Glutamatergic neuron (in vitro differentiated cells): ENCODE measurements at regions not wholly inside any gene's neighbourhood (a gene's known extent, or its start where the extent isn't known, plus 50 kb on each side); places are given as distances from the start of the nearest gene placed in this dataset.

Experiments used
- DNase-seq: peaks from one replicate; pipeline ENCODE4 v3.0.0; 2022
- H3K27ac Mint-ChIP-seq: one replicate; pipeline ENCODE4 v1.8.0; 2020; ENCODE audit warnings: mild to moderate bottlenecking, mixed read lengths, inconsistent platforms; ENCODE audit not compliant: unreplicated experiment
- H3K27me3 Mint-ChIP-seq: one replicate; pipeline ENCODE4 v1.8.0; 2020; ENCODE audit warnings: mild to moderate bottlenecking, moderate library complexity, mixed read lengths, inconsistent platforms; ENCODE audit not compliant: unreplicated experiment
- H3K36me3 Mint-ChIP-seq: one replicate; pipeline ENCODE4 v1.8.0; 2020; ENCODE audit warnings: mild to moderate bottlenecking, mixed read lengths, inconsistent platforms; ENCODE audit not compliant: unreplicated experiment
- H3K4me1 Mint-ChIP-seq: one replicate; pipeline ENCODE4 v1.8.0; 2020; ENCODE audit warnings: mild to moderate bottlenecking, low read depth, mixed read lengths, inconsistent platforms; ENCODE audit not compliant: unreplicated experiment
- H3K4me3 Mint-ChIP-seq: one replicate; pipeline ENCODE4 v1.8.0; 2020; ENCODE audit warnings: mild to moderate bottlenecking, mixed read lengths, inconsistent platforms; ENCODE audit not compliant: unreplicated experiment
- H3K9me3 Mint-ChIP-seq: one replicate; pipeline ENCODE4 v1.8.0; 2020; ENCODE audit warnings: mild to moderate bottlenecking, moderate library complexity, mixed read lengths, inconsistent platforms; ENCODE audit not compliant: unreplicated experiment
- TF ChIP-seq, protein P1 (sequence below): fragments of 200-600 bp; sonication (generic); IDR thresholded peaks from one replicate; pipeline ENCODE4 v1.5.0; 2021; ENCODE audit not compliant: partially characterized antibody, unreplicated experiment

DNA sequence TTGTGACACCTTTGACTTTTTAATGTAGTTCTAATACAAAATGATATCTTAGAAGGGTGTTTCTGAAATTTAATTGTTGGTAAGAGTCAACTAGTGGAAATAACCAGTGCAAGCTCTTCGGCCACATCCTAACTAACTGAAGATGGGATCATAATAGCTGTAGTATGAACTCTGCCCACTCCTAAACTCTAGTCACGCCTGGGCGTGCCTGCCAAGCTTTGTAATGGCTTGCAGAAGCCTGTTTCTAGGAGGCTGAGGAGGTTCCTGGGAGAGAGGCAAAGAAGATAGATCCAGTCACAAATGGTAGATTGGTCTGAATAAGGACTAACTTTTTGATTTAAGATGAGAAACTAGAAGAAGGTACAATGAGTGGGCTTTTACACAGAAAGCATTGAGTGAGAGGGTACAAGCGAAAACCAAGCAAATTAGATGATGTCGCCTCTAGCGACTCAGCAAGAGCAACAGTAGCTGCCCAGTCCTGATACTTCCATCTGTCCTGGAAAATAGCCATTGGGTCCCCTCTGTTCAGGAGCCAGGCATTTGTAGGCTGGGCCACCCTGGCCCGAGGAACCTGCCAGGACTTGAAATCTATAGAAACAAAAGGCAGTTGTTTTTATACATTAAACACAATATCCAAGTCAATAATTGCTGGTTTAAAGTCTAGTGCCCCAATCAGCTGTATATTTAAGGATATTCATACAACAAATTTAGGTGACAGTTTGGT, 148.8 kb downstream of the SLC38A4 start:
- peaks cover 2% of the 10 kb centered on the region for H3K9me3 Mint-ChIP-seq
- H3K27ac Mint-ChIP-seq = no peak overlapping the region
- TF ChIP-seq, protein P1, sequence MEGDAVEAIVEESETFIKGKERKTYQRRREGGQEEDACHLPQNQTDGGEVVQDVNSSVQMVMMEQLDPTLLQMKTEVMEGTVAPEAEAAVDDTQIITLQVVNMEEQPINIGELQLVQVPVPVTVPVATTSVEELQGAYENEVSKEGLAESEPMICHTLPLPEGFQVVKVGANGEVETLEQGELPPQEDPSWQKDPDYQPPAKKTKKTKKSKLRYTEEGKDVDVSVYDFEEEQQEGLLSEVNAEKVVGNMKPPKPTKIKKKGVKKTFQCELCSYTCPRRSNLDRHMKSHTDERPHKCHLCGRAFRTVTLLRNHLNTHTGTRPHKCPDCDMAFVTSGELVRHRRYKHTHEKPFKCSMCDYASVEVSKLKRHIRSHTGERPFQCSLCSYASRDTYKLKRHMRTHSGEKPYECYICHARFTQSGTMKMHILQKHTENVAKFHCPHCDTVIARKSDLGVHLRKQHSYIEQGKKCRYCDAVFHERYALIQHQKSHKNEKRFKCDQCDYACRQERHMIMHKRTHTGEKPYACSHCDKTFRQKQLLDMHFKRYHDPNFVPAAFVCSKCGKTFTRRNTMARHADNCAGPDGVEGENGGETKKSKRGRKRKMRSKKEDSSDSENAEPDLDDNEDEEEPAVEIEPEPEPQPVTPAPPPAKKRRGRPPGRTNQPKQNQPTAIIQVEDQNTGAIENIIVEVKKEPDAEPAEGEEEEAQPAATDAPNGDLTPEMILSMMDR = no peak
- no peak for DNase-seq
- no peaks in the 10 kb centered on the region for H3K27me3 Mint-ChIP-seq
- no peaks in the 10 kb centered on the region for H3K4me1 Mint-ChIP-seq
- H3K4me3 Mint-ChIP-seq = no peak overlapping the region
- no peaks in the 10 kb centered on the region for H3K36me3 Mint-ChIP-seq

DNA sequence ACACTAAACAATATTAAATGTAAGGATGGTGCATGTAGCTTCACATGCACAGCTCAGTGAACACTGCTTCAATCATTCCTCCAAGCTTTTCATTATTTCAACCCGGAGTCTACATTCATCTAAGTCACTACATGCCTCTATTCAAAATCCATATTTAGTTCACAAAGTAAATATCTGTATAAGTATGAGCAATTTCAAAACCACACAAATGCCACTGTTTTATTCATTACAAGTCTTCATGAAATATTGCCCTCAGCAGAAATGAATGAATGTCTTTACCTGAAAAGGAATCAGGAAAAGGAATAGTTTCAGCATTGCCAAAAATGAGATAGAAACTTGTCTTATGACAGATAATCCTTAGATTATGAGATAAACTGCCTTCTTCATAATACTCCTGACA, 149.4 kb downstream of the SLC38A4 start:
- no peak overlapping the region for H3K4me3 Mint-ChIP-seq
- H3K4me1 Mint-ChIP-seq = no peaks in the 10 kb centered on the region
- no peaks in the 10 kb centered on the region for H3K27me3 Mint-ChIP-seq
- peaks cover 2% of the 10 kb centered on the region for H3K9me3 Mint-ChIP-seq
- TF ChIP-seq, protein P1 = no peak
- no peak for DNase-seq
- H3K36me3 Mint-ChIP-seq = no peaks in the 10 kb centered on the region
- H3K27ac Mint-ChIP-seq = no peak overlapping the region

DNA sequence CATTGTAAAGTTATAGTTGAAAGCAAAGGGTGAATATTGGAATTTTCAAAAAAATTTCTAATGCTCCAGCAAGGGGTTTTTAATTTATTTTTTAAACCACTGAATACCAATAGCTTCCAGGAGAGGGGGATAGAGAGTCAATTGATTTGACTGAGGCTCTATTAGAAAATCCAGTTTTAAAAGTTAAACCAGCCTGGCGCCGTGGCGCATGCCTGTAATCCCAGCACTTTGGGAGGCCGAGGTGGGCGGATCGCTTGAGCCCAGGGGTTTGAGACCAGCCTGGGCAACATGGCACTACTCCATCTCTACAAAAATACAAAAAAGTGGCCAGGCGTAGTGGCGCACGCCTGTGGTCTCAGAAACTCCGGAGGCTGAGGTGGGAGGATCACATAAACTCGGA, 150.1 kb downstream of the SLC38A4 start:
- Mint-ChIP-seq H3K36me3 (no peaks in the 10 kb centered on the region), H3K4me3 (no peak overlapping the region), H3K27me3 (no peaks in the 10 kb centered on the region), H3K4me1 (no peaks in the 10 kb centered on the region), H3K9me3 (peaks cover 2% of the 10 kb centered on the region), H3K27ac (no peak overlapping the region)
- TF ChIP-seq, protein P1 = peak; percentile 88
- no peak for DNase-seq

DNA sequence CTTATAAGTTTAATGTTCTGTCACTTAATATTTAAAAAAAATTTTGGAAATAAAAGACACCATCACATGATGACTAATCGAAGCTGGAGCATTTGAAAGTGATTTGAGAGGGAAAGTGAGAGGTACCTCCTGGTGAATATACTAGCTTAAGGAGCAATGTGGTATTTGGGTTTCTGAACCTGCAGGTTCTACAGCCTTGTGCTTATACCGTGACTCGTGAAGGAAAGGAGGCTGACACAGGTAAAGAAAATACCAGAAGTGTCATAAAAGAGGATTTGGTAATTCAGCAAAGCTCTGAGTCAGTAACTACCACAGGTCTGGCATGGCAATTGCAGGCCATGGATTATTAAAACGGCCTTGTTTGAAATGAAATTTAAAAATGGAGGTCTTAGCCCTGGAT, 151.0 kb downstream of the SLC38A4 start:
- no peaks in the 10 kb centered on the region for H3K27me3 Mint-ChIP-seq
- H3K4me3 Mint-ChIP-seq = no peak overlapping the region
- no peak for DNase-seq
- H3K9me3 Mint-ChIP-seq = peaks cover 4% of the 10 kb centered on the region
- H3K4me1 Mint-ChIP-seq = no peaks in the 10 kb centered on the region
- no peak overlapping the region for H3K27ac Mint-ChIP-seq
- H3K36me3 Mint-ChIP-seq = no peaks in the 10 kb centered on the region
- TF ChIP-seq, protein P1 = no peak

DNA sequence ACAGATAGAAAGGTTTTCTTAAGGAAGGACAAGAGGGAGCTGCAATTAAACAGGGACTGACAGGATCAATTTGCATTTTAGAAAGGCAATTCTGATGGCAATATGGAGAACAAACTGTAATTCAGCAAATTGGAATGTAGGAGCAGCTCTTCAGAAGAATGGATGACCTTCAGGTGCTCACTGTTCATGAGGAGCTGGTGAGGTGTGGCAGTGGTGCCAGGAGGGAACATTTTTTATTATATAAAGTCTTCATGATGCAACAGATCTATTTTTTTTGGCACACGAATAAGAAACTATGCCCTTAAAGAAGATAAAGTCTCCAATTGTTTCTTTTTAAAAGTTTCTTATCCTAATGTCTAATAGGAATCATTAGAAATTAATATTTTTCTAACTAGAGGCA, 151.7 kb downstream of the SLC38A4 start:
- Mint-ChIP-seq H3K36me3 (no peaks in the 10 kb centered on the region), H3K27me3 (no peaks in the 10 kb centered on the region), H3K27ac (no peak overlapping the region), H3K4me3 (no peak overlapping the region), H3K9me3 (peaks cover 4% of the 10 kb centered on the region), H3K4me1 (no peaks in the 10 kb centered on the region)
- TF ChIP-seq, protein P1 = no peak
- DNase-seq = no peak
